Mesodermal cell (in vitro differentiated cells): ENCODE measurements at regions not wholly inside any gene's neighbourhood (a gene's known extent, or its start where the extent isn't known, plus 50 kb on each side); places are given as distances from the start of the nearest gene placed in this dataset.

Experiments
- H3K27ac ChIP-seq: 2 replicates; pipeline ENCODE4 v1.7.0; 2013; ENCODE audit warnings: mild to moderate bottlenecking, low read depth, low read length, moderate library complexity; ENCODE audit not compliant: severe bottlenecking
- H3K36me3 ChIP-seq: 2 replicates; pipeline ENCODE4 v1.7.1; 2013; ENCODE audit warnings: mild to moderate bottlenecking, low read length, moderate library complexity; ENCODE audit not compliant: control insufficient read depth, insufficient read depth
- H3K4me1 ChIP-seq: one replicate; pipeline ENCODE4 v1.7.1; 2013; ENCODE audit warnings: mild to moderate bottlenecking, low read length; ENCODE audit not compliant: insufficient read depth, control insufficient read depth, poor library complexity, severe bottlenecking
- H3K4me3 ChIP-seq: 2 replicates; pipeline ENCODE4 v1.7.0; 2013; ENCODE audit warnings: low read length, control low read depth, mild to moderate bottlenecking; ENCODE audit not compliant: insufficient read depth, poor library complexity, severe bottlenecking; ENCODE audit errors: extremely low read depth
- H3K9me3 ChIP-seq: 2 replicates; pipeline ENCODE4 v1.7.1; 2013; ENCODE audit warnings: mild to moderate bottlenecking, low read length, moderate library complexity; ENCODE audit not compliant: control insufficient read depth
- WGBS, 2 experiments: methylation state at CpG; one replicate each; pipeline ENCODE4 v1.1.5; 2013; ENCODE audit warnings: missing lambda C conversion rate in 2 of 2; ENCODE audit not compliant: insufficient coverage in 2 of 2; 5-methylcytosine and 5-hydroxymethylcytosine counted together

- H3K9me3 ChIP-seq: no peaks in the 10 kb centered on the region
- H3K4me3 ChIP-seq: no peak overlapping the region
- H3K36me3 ChIP-seq: no peaks in the 10 kb centered on the region
- 100% methylated on average over 1 of the region's 1 CpG; no CpG with 5 or more reads in 1 of the 2 experiments for WGBS, 2 experiments
- no peak overlapping the region for H3K27ac ChIP-seq
- H3K4me1 ChIP-seq: no peaks in the 10 kb centered on the region
These were observed 215.5 kb downstream of the IRX1 start for GRCh38 chr5:3811116-3811515.

DNA sequence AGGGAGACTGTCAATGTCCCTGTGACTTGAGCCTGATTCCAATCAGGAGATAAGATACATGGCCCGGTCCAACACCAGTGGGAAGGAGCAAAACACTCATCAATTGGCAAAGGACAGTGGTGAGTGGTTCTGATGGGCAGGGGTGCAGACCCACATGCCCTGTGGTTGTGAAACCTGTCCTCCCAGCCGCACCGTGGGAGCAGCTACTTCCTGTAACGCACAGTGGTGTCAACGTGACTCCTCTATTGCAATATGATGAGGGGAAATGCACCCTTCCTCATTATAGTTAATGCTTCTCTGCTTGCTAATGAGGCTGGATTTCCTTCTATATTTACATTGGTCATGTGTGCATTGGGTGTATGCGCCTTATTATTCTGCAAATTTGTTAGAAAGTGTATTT, 223.0 kb downstream of the IRX1 start:
- H3K36me3 ChIP-seq: no peaks in the 10 kb centered on the region
- H3K27ac ChIP-seq: no peak overlapping the region
- no peaks in the 10 kb centered on the region for H3K9me3 ChIP-seq
- no peak overlapping the region for H3K4me3 ChIP-seq
- H3K4me1 ChIP-seq: no peaks in the 10 kb centered on the region
- 75 to 91% methylated on average over 1 to 3 of the region's 6 CpGs for WGBS, 2 experiments

GRCh38 chr5:3825531-3826451, 230.2 kb downstream of the IRX1 start:
- WGBS, 2 experiments: 85 to 87% methylated on average over 8 of the region's 12 CpGs
- H3K9me3 ChIP-seq: no peaks in the 10 kb centered on the region
- H3K27ac ChIP-seq: no peak overlapping the region
- no peaks in the 10 kb centered on the region for H3K36me3 ChIP-seq
- no peaks in the 10 kb centered on the region for H3K4me1 ChIP-seq
- H3K4me3 ChIP-seq: no peak overlapping the region

DNA sequence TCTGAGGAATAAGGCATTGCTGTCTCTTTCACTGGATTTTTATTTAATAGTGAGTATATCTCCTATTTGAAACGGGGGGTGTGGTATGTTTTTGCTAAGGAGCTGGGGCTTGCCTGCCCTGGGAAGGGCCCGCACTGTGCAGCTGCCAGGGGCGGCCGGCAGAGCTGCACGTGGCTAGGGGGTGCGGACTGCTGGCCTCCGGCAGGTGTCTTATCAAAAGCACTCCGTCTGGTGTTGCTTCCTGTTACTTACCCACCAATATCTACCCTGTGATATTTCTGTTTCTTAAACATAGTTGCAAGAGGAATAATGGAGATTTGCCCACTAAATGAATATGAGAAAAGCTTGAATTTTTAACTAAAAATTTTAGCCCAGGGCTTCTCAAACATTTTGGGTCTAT, 232.0 kb downstream of the IRX1 start:
- H3K27ac ChIP-seq: no peak overlapping the region
- 97% methylated on average over 6 of the region's 8 CpGs; no CpG with 5 or more reads in 1 of the 2 experiments for WGBS, 2 experiments
- H3K36me3 ChIP-seq: no peaks in the 10 kb centered on the region
- no peaks in the 10 kb centered on the region for H3K4me1 ChIP-seq
- H3K9me3 ChIP-seq: no peaks in the 10 kb centered on the region
- no peak overlapping the region for H3K4me3 ChIP-seq

DNA sequence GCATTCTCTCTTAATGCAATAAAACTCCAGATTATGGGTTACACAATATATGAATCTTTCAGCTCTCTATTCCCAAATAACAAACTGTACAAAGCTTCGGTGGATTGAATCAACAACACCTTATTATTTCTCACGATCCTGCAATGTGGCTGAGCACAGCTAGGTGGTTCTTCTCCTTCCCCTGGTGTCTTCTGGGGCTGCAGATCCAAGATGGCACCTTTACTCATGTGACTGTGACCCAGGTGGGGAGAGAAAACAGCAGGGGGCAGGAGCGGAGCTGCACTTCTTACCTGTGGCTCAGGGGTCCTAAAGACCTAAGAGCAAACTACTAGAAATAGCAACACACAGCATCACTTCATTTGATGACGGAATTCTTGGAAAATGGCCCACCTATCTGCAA, 233.1 kb downstream of the IRX1 start:
- no peak overlapping the region for H3K4me3 ChIP-seq
- no peaks in the 10 kb centered on the region for H3K4me1 ChIP-seq
- 79 to 90% methylated on average over 4 of the region's 4 CpGs for WGBS, 2 experiments
- H3K27ac ChIP-seq: no peak overlapping the region
- H3K36me3 ChIP-seq: no peaks in the 10 kb centered on the region
- no peaks in the 10 kb centered on the region for H3K9me3 ChIP-seq

- 60 to 100% methylated on average over 1 of the region's 3 CpGs for WGBS, 2 experiments
- no peaks in the 10 kb centered on the region for H3K4me1 ChIP-seq
- H3K27ac ChIP-seq: no peak overlapping the region
- H3K36me3 ChIP-seq: no peaks in the 10 kb centered on the region
- H3K4me3 ChIP-seq: no peak overlapping the region
- H3K9me3 ChIP-seq: no peaks in the 10 kb centered on the region
These were observed 237.9 kb downstream of the IRX1 start for GRCh38 chr5:3833566-3833965.

DNA sequence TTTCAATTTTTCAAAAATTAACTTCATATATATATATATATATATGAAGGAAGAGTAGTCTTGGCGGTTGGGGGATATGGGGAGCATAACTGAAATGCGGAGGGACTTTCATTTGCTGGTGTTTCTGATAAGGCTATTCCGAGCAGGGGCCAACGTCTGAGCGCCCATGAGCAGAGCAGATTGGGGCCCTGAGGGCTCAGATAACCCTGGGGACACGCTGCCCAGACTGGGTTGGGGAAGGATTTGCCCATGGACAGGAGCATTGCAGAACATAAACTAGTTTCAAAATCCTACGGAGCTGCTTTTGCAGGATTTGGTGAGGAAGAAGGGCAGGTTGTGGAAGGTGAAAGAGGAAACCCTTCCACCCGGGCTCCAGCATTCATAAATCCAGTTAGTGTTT, 240.2 kb downstream of the IRX1 start:
- H3K4me1 ChIP-seq: no peaks in the 10 kb centered on the region
- H3K4me3 ChIP-seq: no peak overlapping the region
- H3K9me3 ChIP-seq: no peaks in the 10 kb centered on the region
- no peaks in the 10 kb centered on the region for H3K36me3 ChIP-seq
- no peak overlapping the region for H3K27ac ChIP-seq
- WGBS, 2 experiments: 94 to 100% methylated on average over 5 of the region's 8 CpGs

DNA sequence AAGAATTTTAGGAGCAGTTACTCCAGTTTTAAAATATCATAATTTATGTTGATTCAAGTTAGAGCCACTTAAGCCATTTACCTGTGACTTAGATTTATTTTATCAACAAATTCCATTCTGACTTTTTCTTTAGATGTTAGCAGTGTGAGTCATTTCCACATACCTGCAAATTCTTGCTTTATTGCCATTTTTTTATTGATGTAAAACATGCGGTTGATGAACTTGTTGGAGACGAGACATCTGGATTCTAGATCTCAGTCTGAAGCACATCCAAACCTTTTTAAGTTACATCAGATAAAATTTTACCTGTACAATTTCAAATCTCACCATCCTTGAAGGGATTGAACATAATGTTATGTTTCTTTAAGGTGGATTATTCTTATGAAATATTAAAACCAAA, 240.9 kb downstream of the IRX1 start:
- Histone ChIP-seq H3K9me3 (no peaks in the 10 kb centered on the region), H3K4me3 (no peak overlapping the region), H3K36me3 (no peaks in the 10 kb centered on the region), H3K27ac (no peak overlapping the region), H3K4me1 (no peaks in the 10 kb centered on the region)
- no CpG with 5 or more reads among the region's 2 CpGs for WGBS, 2 experiments

DNA sequence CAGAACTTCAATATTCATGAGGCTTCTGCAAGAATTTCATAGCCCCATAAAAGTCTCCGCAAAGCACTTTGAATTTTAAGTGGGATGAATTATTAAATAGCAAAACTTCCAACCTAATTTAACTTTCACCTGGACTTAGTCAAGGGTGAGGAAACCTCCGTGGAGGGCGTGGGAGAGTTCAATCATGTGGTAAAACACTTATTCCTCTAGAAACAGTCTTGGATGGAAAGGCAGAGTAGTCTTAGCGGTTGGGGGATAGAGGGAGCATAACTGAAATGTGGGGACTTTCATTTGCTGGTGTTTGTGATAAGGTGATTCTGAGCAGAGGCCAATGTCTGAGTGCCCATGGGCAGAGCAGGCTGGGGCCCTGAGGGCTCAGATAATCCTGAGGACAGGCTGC, 241.9 kb downstream of the IRX1 start:
- Histone ChIP-seq H3K27ac (no peak overlapping the region), H3K9me3 (no peaks in the 10 kb centered on the region), H3K36me3 (no peaks in the 10 kb centered on the region), H3K4me3 (no peak overlapping the region), H3K4me1 (no peaks in the 10 kb centered on the region)
- 86 to 100% methylated on average over 1 of the region's 4 CpGs for WGBS, 2 experiments

DNA sequence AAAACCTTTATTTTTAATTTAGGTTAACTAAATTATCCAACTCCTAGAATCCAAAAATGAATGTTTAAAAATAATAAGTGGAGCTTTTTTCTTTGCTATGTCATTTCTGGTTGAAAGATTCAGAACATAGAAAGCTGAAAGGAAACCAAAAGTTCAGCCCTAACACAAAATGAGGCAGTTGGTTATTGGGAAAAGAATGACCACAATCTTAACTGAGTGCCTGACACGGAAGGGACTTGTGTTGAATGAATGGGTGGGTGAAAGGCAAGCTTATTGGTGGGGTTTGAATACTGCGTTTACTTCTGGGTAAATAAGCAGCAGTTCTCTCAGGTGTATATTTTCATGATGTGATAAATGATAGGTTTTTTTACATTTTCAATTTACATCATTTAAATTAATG, 243.5 kb downstream of the IRX1 start:
- WGBS, 2 experiments: 81 to 83% methylated on average over 1 of the region's 2 CpGs
- no peaks in the 10 kb centered on the region for H3K9me3 ChIP-seq
- H3K4me1 ChIP-seq: no peaks in the 10 kb centered on the region
- no peaks in the 10 kb centered on the region for H3K36me3 ChIP-seq
- H3K4me3 ChIP-seq: no peak overlapping the region
- no peak overlapping the region for H3K27ac ChIP-seq

DNA sequence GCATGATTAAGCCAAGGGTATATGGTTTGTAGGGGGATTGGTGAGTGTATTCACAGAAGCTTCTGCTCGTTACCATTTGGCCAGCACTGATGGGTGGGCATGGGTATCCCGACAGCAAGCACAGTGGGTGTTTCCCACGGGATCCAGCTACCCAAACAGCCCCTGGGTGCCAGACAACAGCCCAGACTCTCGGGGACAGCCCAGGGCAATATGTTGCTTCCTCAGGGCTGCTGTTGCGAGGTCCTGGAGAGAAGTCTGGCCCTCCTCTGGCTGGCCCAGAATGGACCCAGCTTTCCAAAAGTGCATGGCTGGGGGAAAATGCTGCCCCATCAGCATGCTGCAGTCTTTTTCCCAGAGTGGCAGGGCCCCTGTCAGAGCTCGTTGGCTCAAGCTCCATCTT, 247.0 kb downstream of the IRX1 start:
- no peaks in the 10 kb centered on the region for H3K4me1 ChIP-seq
- no peak overlapping the region for H3K27ac ChIP-seq
- H3K9me3 ChIP-seq: no peaks in the 10 kb centered on the region
- WGBS, 2 experiments: 75 to 92% methylated on average over 4 to 6 of the region's 6 CpGs
- H3K36me3 ChIP-seq: no peaks in the 10 kb centered on the region
- H3K4me3 ChIP-seq: no peak overlapping the region
